ENCODE measurements at regions not wholly inside any gene's neighbourhood (a gene's known extent, or its start where the extent isn't known, plus 50 kb on each side); places are given as distances from the start of the nearest gene placed in this dataset.

DNA sequence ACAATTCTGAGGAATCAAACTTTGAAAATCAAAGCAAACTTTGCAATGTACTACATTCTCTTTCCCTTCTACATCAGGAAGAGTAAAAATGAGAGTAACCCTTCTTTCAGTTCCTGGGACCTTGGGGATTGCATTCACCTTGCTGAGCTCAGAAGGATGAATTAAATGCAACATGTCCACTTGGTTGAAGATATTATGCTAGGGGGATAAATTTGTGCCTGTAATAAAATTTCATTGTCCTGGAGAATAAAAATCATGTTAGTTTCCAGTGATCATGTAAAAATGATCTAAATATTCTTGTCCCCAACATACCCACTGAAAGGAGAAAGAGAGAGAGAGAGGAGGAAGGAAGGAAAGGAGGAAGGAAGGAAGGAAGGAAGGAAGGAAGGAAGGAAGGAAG, 587.1 kb upstream of the NEGR1 start:
- TF ChIP-seq, protein P1, sequence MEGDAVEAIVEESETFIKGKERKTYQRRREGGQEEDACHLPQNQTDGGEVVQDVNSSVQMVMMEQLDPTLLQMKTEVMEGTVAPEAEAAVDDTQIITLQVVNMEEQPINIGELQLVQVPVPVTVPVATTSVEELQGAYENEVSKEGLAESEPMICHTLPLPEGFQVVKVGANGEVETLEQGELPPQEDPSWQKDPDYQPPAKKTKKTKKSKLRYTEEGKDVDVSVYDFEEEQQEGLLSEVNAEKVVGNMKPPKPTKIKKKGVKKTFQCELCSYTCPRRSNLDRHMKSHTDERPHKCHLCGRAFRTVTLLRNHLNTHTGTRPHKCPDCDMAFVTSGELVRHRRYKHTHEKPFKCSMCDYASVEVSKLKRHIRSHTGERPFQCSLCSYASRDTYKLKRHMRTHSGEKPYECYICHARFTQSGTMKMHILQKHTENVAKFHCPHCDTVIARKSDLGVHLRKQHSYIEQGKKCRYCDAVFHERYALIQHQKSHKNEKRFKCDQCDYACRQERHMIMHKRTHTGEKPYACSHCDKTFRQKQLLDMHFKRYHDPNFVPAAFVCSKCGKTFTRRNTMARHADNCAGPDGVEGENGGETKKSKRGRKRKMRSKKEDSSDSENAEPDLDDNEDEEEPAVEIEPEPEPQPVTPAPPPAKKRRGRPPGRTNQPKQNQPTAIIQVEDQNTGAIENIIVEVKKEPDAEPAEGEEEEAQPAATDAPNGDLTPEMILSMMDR (IDR thresholded peaks at IDR 0.05), result no peak
- no peak for TF ChIP-seq POLR2A (IDR thresholded peaks at IDR 0.05)

Data from adrenal gland (tissue), 5 donors.